Panc1 (cell line): ENCODE measurements at regions not wholly inside any gene's neighbourhood (a gene's known extent, or its start where the extent isn't known, plus 50 kb on each side); places are given as distances from the start of the nearest gene placed in this dataset.

Experiments used
- ATAC-seq: fragments of 200-7000 bp; cut with Tn5 transposase; 2 replicates; pipeline ENCODE4 v1.9.1; 2020; ENCODE audit warnings: mild to moderate bottlenecking, moderate library complexity
- BruUV-seq: library from RNA; stranded (reverse); fragments of 400-500 nt; replicated peaks from 2 replicates; lab custom pipeline; 2021; lab: Mats Ljungman, UMichigan
- CTCF ChIA-PET: fragments of 300-600 bp; sonication (Branson Sonifier 250); formaldehyde crosslinking; loops from one replicate; lab custom pipeline; 2022; ENCODE audit warnings: antibody characterized with exemption; lab: Charles Lee
- POLR2A ChIA-PET: fragments of 300-600 bp; sonication (Branson Sonifier 250); formaldehyde crosslinking; loops from one replicate; lab custom pipeline; 2022; ENCODE audit warnings: antibody characterized with exemption; lab: Charles Lee
- DNase-seq: peaks from one replicate; pipeline ENCODE4 v3.0.0-alpha.2; 2010; ENCODE audit warnings: low read depth, low spot score
- H3K27ac ChIP-seq: 2 replicates; pipeline ENCODE4 v1.5.1; 2011; ENCODE audit warnings: mild to moderate bottlenecking, low read length, inconsistent platforms
- H3K27me3 ChIP-seq: fragments of 200-500 bp; sonication (Bioruptor generic); 2 replicates; pipeline ENCODE4 v1.6.0; 2014; ENCODE audit warnings: low read length, inconsistent platforms; ENCODE audit not compliant: control insufficient read depth, insufficient read depth
- H3K36me3 ChIP-seq: fragments of 200-500 bp; sonication (Bioruptor generic); 2 replicates; pipeline ENCODE4 v1.5.1; 2014; ENCODE audit warnings: inconsistent platforms, mild to moderate bottlenecking, low read length, moderate library complexity; ENCODE audit not compliant: control insufficient read depth, insufficient read depth
- H3K4me1 ChIP-seq: 2 replicates; pipeline ENCODE4 v1.5.1; 2011; ENCODE audit warnings: inconsistent platforms, mild to moderate bottlenecking, low read length, moderate library complexity; ENCODE audit not compliant: control insufficient read depth, insufficient read depth
- H3K4me3 ChIP-seq, 2 experiments: 2 replicates each; pipeline ENCODE4 v1.5.1; 2011 to 2012; ENCODE audit warnings: low read depth in 2 of 2, low read length in 2 of 2, mild to moderate bottlenecking in 2 of 2, inconsistent platforms in 1 of 2, moderate library complexity in 1 of 2
- H3K9me3 ChIP-seq: fragments of 200-500 bp; sonication (Bioruptor generic); 2 replicates; pipeline ENCODE4 v1.5.1; 2014; ENCODE audit warnings: low read depth, mild to moderate bottlenecking, inconsistent platforms, low read length, moderate library complexity; ENCODE audit not compliant: control insufficient read depth, insufficient read depth
- CTCF ChIP-seq: fragments of 450-650 bp; IDR thresholded peaks from 2 replicates; pipeline ENCODE4 v1.5.1; 2017; ENCODE audit warnings: mild to moderate bottlenecking
- POLR2AphosphoS5 ChIP-seq: IDR thresholded peaks from 2 replicates; pipeline ENCODE4 v1.6.1; 2012; ENCODE audit warnings: mild to moderate bottlenecking, low read depth, low read length, moderate library complexity
- REST ChIP-seq, 2 experiments: IDR thresholded peaks; 2 replicates each; pipeline ENCODE4 v1.6.1; 2011 to 2012; ENCODE audit warnings: low read depth in 2 of 2, control low read depth in 1 of 2, low read length in 1 of 2, mild to moderate bottlenecking in 1 of 2, moderate library complexity in 1 of 2; ENCODE audit not compliant: insufficient read depth in 1 of 2
- SIN3A ChIP-seq: IDR thresholded peaks from 2 replicates; pipeline ENCODE4 v1.6.1; 2012; ENCODE audit warnings: low read depth, mild to moderate bottlenecking, low read length, moderate library complexity, borderline replicate concordance; ENCODE audit not compliant: insufficient read depth
- TCF7L2 ChIP-seq: IDR thresholded peaks from 2 replicates; pipeline ENCODE4 v1.6.1; 2011; ENCODE audit warnings: mild to moderate bottlenecking, low read depth, low read length, inconsistent platforms
- in situ Hi-C: cut with HindIII; loops from 2 replicates; pipeline ENCODE4 v1.10.0; 2016; ENCODE audit warnings: low sequenced_read_pairs, low pct_unique_long_range_greater_than_20kb
- intact Hi-C: fragments of 100-400 bp; cut with micrococcal nuclease; formaldehyde crosslinking; loops from one replicate; pipeline ENCODE4 v1.10.0; 2022; ENCODE audit not compliant: unreplicated experiment

- BruUV-seq = no TSS peak
- DNase-seq (no peak), ATAC-seq (no peak)
- intact Hi-C loops = no loop called here
- Histone ChIP-seq H3K4me1 (no peaks in the 10 kb centered on the region), H3K27me3 (no peaks in the 10 kb centered on the region), H3K36me3 (no peaks in the 10 kb centered on the region), H3K27ac (no peak overlapping the region), H3K9me3 (no peaks in the 10 kb centered on the region), H3K4me3 (no peak overlapping the region)
- in situ Hi-C loops = no loop called here
- ChIA-PET CTCF (no interaction called here), POLR2A (no interaction called here)
- no peak for TF ChIP-seq CTCF
- TF ChIP-seq POLR2AphosphoS5 = no peak
- no peak for TF ChIP-seq TCF7L2
- TF ChIP-seq REST (IDR thresholded peaks at IDR 0.05; ENCODE audit: insufficient read depth in 1 of 2, low read depth in 2 of 2, low read length in 1 of 2) = no peak
- no peak for TF ChIP-seq SIN3A
Observed at GRCh38 chr2:188903740-188904139, 70.4 kb upstream of the COL3A1 start.

GRCh38 chr2:188909036-188909435, 65.1 kb upstream of the COL3A1 start:
- Histone ChIP-seq H3K4me1 (no peaks in the 10 kb centered on the region), H3K4me3 (no peak overlapping the region), H3K9me3 (no peaks in the 10 kb centered on the region), H3K27me3 (no peaks in the 10 kb centered on the region), H3K27ac (no peak overlapping the region), H3K36me3 (no peaks in the 10 kb centered on the region)
- no peak for DNase-seq
- ChIA-PET CTCF (no interaction called here), POLR2A (no interaction called here)
- no peak for ATAC-seq
- intact Hi-C loops (no loop called here), in situ Hi-C loops (no loop called here)
- TF ChIP-seq TCF7L2 (no peak), SIN3A (no peak), POLR2AphosphoS5 (no peak), CTCF (no peak), REST (IDR thresholded peaks at IDR 0.05; ENCODE audit: insufficient read depth in 1 of 2, low read depth in 2 of 2, low read length in 1 of 2) (no peak)
- no TSS peak for BruUV-seq
